C4-2B (cell line): ENCODE measurements at regions not wholly inside any gene's neighbourhood (a gene's known extent, or its start where the extent isn't known, plus 50 kb on each side); places are given as distances from the start of the nearest gene placed in this dataset.

Experiments
- H3K27ac ChIP-seq: fragments of 450-650 bp; 2 replicates; pipeline ENCODE4 v1.5.1; 2017
- CTCF ChIP-seq: fragments of 450-650 bp; conservative IDR thresholded peaks from 2 replicates; pipeline ENCODE4 v1.5.1; 2017; ENCODE audit warnings: mild to moderate bottlenecking
- ZFX ChIP-seq: fragments of 450-650 bp; IDR thresholded peaks from 2 replicates; pipeline ENCODE4 v1.6.1; 2017

GRCh38 chr6:137738931-137739504 is 128.0 kb upstream of the TNFAIP3 start:
- H3K27ac ChIP-seq, result no peak overlapping the region
- TF ChIP-seq ZFX (no peak), CTCF (no peak)

- no peak for TF ChIP-seq ZFX
- TF ChIP-seq CTCF, result no peak
- H3K27ac ChIP-seq, result no peak overlapping the region
These were observed 127.5 kb upstream of the TNFAIP3 start for GRCh38 chr6:137739544-137739943.

- TF ChIP-seq ZFX (no peak), CTCF (no peak)
- no peak overlapping the region for H3K27ac ChIP-seq
These were observed 126.8 kb upstream of the TNFAIP3 start for GRCh38 chr6:137740091-137740755.

- no peak overlapping the region for H3K27ac ChIP-seq
- TF ChIP-seq ZFX (no peak), CTCF (0 out of 2 replicates have a peak, but pooled peaks have one; percentile 7)
These were observed 125.9 kb upstream of the TNFAIP3 start for GRCh38 chr6:137740967-137741761.

- H3K27ac ChIP-seq, result no peak overlapping the region
- TF ChIP-seq CTCF (no peak), ZFX (no peak)
These were observed 123.6 kb upstream of the TNFAIP3 start for GRCh38 chr6:137743493-137743892.

- TF ChIP-seq ZFX (no peak), CTCF (no peak)
- no peak overlapping the region for H3K27ac ChIP-seq
These were observed 122.2 kb upstream of the TNFAIP3 start for GRCh38 chr6:137744877-137745276.

- H3K27ac ChIP-seq, result no peak overlapping the region
- no peak for TF ChIP-seq ZFX
- TF ChIP-seq CTCF, result no peak
These were observed 121.7 kb upstream of the TNFAIP3 start for GRCh38 chr6:137745321-137745720.
